IMR-90 (cell line): ENCODE measurements at regions not wholly inside any gene's neighbourhood (a gene's known extent, or its start where the extent isn't known, plus 50 kb on each side); places are given as distances from the start of the nearest gene placed in this dataset.

Experiments
- CEBPB ChIP-seq: IDR thresholded peaks from 2 replicates; pipeline ENCODE4 v1.6.1; 2012; ENCODE audit warnings: low read depth, low read length, improper control_type of control experiment
- CTCF ChIP-seq: conservative IDR thresholded peaks from 2 replicates; pipeline ENCODE4 v1.5.1; 2012; ENCODE audit warnings: mild to moderate bottlenecking, low read depth, low read length, improper control_type of control experiment
- MAFK ChIP-seq: IDR thresholded peaks from 2 replicates; pipeline ENCODE4 v1.6.1; 2012; ENCODE audit warnings: low read depth, low read length, improper control_type of control experiment
- MAZ ChIP-seq: IDR thresholded peaks from 2 replicates; pipeline ENCODE4 v1.6.1; 2012; ENCODE audit warnings: low read depth, mild to moderate bottlenecking, low read length, improper control_type of control experiment, moderate library complexity, borderline replicate concordance
- MXI1 ChIP-seq: IDR thresholded peaks from 2 replicates; pipeline ENCODE4 v1.6.1; 2012; ENCODE audit warnings: low read depth, mild to moderate bottlenecking, low read length, moderate library complexity, borderline replicate concordance
- POLR2A ChIP-seq: IDR thresholded peaks from 2 replicates; pipeline ENCODE4 v1.6.1; 2012; ENCODE audit warnings: mild to moderate bottlenecking, low read depth, low read length
- RCOR1 ChIP-seq: IDR thresholded peaks from 2 replicates; pipeline ENCODE4 v1.6.1; 2012; ENCODE audit warnings: mild to moderate bottlenecking, low read length, improper control_type of control experiment; ENCODE audit not compliant: insufficient replicate concordance
- RFX5 ChIP-seq: IDR thresholded peaks from 2 replicates; pipeline ENCODE4 v1.8.0; 2012; ENCODE audit warnings: low read depth, mild to moderate bottlenecking, low read length, moderate library complexity
- SMC3 ChIP-seq: fragments of 150-350 bp; IDR thresholded peaks from 2 replicates; pipeline ENCODE4 v1.6.1; 2016; ENCODE audit warnings: low read depth, mild to moderate bottlenecking, antibody characterized with exemption, low read length, moderate library complexity

DNA sequence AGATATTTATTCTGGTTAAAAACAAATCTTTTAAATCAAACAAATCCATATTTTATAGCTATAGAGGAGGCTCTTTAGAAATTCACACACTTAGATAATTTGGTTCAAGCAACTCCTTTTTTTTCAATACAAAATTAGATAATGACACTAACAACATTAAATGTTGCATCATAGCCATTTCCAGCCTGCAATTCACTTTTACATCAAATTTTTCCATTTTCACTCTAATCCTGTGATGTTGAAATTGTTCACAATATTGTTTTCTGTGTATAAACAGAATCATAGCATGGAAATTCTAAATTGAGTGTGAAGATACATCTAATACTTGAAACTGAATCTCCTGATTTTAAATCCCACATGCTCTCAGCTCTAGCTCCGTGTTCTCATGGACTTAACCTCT lies 482.6 kb downstream of the INHBA start:
- TF ChIP-seq CTCF (no peak), SMC3 (no peak), MXI1 (no peak), RFX5 (no peak), CEBPB (peak; percentile 75), MAFK (no peak), POLR2A (no peak), RCOR1 (no peak), MAZ (no peak)
